ENCODE measurements at regions not wholly inside any gene's neighbourhood (a gene's known extent, or its start where the extent isn't known, plus 50 kb on each side); places are given as distances from the start of the nearest gene placed in this dataset.

GRCh38 chr18:57202881-57203280 is 56.0 kb downstream of the BOD1L2 start:
- ATAC-seq (ENCODE audit: low FRiP score) (no peak), DNase-seq (ENCODE audit: low spot score) (no peak)
- no peak for TF ChIP-seq CTCF (IDR thresholded peaks at IDR 0.05)

GRCh38 chr18:57205641-57206040 is 58.8 kb downstream of the BOD1L2 start:
- no peak for TF ChIP-seq CTCF (IDR thresholded peaks at IDR 0.05)
- no peak for ATAC-seq (ENCODE audit: low FRiP score)
- no peak for DNase-seq (ENCODE audit: low spot score)

- DNase-seq (ENCODE audit: low spot score) (no peak), ATAC-seq (ENCODE audit: low FRiP score) (no peak)
- no peak for TF ChIP-seq CTCF (IDR thresholded peaks at IDR 0.05)
Measured at GRCh38 chr18:57207124-57207916, 60.4 kb downstream of the BOD1L2 start.

GRCh38 chr18:57208047-57208446 is 61.2 kb downstream of the BOD1L2 start:
- ATAC-seq (ENCODE audit: low FRiP score) (no peak), DNase-seq (ENCODE audit: low spot score) (no peak)
- TF ChIP-seq CTCF (IDR thresholded peaks at IDR 0.05), result no peak

GRCh38 chr18:57209713-57210106 is 62.8 kb downstream of the BOD1L2 start:
- no peak for ATAC-seq (ENCODE audit: low FRiP score)
- DNase-seq (ENCODE audit: low spot score), result no peak
- no peak for TF ChIP-seq CTCF (IDR thresholded peaks at IDR 0.05)

- DNase-seq (ENCODE audit: low spot score) (no peak), ATAC-seq (ENCODE audit: low FRiP score) (peak; percentile 87)
- no peak for TF ChIP-seq CTCF (IDR thresholded peaks at IDR 0.05)
Measured at GRCh38 chr18:57210107-57210715, 63.3 kb downstream of the BOD1L2 start.
